ENCODE measurements at regions not wholly inside any gene's neighbourhood (a gene's known extent, or its start where the extent isn't known, plus 50 kb on each side); places are given as distances from the start of the nearest gene placed in this dataset.

DNA sequence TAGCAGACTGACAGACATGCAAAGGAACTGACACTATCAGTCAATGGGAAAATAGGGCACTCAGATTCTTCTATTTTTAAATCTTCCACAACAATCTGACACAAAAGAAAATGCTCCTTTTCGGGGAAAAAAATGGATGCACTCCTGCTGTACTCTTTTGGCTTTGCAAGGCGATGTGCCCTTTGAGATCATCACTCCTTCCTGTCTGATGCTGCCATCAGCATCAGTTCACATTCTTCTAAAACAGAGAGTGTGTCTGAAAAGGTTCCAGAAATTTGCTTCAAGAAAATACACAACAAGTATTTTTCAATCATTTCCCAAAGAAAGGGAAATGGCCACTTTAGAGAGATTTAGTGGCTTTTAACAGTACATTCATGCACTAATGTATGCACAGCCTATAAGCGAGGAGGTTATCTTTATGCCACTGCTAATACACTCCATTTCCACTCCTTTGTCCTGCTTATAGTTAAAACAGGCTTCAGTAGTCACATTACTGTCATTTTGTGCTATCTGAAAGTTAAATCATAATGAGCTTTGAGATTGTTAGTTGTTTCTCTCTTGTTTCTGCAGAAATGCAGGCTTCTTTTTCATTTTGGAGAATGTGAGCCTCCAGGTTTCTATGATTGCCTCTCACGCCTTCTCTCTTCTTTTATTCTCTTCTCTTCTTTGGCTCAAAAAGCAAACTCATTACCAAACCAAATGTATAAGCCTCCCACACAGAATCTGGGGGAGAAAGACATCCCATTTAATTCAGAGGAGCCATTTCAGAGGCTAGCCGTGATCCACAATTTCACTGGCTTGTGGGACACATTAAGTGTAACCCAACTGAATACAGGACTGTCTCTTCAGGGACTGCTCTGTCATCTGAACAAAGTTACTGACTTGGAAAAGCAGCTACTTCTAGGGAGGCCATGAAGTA is 110.9 kb upstream of the CCDC196 start:
- no peak for DNase-seq

DNA sequence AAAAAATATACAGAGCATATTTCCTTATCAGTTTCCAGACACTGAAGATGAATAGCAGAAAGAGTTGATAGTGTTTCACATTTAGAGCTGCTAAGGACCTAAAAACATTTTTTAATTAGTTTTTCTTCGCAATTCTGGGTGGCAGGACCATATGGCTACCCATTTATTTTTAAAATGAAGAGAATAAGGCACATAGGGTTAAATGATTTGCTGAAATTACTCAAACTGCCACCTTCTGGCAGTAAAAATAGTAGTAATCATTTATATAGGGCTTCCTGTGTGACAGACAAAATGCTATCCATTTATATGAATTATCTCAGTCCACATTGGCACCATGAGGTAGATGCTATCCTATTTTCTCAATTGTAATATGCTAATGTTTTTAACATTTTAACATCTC is 108.6 kb upstream of the CCDC196 start:
- no peak for DNase-seq

DNA sequence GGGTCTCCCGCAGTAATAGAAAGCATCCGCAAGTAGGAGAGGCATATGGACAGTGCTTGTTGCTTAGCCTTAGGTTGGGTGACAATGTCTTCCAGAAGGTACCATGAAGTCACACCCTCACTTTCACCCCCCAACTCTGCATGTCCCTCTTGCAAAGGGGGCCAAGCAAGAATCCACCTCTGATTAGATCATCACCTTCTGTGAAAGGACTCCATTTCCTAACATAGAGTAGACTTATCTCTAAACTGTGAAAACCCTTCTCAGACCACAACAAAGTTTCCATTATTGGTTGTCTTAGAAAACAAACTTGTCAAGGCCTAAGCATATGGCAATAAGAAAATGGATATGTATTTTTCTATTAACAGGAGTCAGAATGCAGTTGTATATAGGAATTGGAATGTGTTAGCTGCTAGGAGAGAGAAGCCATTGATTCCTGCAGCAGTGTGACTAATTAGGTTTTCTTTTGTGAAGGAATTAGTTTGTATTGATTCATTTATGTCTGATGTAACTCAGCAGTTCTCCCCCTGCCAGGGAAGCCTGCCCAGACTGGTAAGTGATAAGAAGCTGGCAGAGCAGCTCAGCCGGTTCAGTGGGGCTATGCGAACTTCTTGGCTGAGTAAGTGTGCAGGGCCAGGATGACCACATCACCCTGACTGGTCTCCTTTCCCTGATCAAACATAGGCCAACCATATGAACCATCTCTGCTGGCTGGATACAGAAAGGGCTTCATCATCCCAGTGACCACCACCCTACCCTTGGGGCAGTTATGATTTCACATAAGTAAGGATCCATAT is 107.3 kb upstream of the CCDC196 start:
- no peak for DNase-seq

DNA sequence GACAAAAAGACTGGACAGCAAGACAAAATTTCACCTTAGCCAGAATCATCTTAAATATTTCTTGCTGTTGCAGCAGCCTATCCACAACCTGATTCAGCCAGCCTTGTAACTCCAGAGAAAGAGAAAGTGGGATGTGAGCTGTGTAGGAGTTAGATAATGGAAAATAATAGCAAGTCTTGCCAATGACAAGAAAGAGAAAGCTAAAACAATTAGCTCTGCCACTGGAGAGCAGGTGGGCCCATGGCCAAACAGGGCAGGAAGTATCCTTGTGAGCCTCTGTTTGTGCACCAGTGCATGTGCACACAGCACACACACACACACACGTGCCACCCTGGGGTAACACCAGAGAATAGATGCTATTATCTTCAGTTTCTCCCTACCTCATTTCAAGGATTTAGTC is 106.0 kb upstream of the CCDC196 start:
- DNase-seq: no peak

DNA sequence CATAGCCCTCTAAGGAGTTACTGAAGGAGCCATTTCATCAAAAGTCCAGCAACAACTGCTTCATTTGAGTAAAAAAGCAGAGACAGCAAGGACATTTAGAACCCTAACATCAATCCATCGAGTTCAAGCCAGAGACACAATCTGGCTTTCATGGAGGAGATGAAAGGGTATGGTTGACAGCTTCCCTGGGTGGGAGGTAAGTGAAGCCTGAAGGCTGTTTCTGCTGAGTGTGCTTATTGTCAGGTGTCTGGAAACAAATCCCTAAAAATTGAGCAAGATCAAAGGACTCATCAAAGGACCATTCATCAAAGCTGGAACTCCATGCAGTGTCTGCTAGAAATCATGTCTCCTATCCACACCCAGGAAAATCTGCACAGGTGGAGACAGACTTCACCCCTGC is 104.4 kb upstream of the CCDC196 start:
- DNase-seq: no peak

DNA sequence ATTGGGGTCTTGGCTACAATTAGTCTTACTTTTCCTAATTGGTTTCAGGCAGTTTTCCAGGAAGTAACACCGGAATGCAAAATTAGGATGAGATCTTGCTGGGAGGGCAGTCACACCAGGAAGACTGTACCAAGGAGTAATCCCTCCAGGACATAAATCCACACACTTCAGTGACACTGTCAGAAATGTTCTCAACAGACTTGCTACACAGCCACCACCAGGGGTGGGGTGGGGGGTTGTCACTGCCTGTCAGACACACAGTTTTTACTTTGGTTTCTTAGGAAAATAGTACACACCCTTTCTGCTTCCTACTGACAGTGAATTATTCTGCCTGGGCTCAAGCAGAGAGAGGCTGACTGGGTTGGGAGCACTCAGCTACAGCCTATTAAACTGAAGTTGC is 102.9 kb upstream of the CCDC196 start:
- no peak for DNase-seq

DNA sequence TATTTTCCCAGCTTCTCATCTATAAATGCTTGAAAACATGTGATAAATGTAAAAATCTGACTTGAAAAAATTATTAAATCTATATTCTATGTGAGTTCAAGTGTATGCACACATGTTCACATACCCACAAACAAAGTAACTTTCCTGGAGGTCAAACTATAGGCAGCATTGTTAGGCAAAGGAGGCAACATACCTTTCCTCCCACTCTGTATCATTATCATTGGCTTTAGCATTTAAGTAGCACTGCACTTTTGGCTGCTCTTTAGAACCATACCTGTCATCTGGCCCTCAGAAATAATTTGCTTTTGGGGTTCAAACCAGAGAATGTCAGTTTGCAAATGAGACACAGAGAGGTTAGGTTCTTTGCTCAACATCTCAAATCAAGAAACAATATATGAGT is 102.4 kb upstream of the CCDC196 start:
- no peak for DNase-seq

DNA sequence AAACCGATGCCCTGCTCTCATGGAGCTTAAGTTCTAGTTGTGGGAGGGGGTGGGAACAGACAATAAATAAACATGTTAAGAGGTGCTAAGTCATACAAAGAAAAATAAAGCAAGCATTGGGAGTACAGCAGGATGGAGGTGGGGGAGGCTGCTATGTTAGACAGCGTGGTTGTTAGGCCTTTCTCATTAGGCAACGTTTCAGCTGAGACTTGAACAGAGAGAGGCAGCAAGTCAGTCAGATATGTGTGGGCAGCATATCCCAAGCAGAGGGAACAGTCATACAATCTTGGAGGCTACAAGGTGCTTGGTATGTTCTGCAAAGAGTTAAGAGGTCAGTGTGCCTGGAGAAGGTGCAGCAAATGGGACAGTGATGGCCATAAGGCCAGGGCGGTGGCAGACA is 97.7 kb upstream of the CCDC196 start:
- no peak for DNase-seq

DNA sequence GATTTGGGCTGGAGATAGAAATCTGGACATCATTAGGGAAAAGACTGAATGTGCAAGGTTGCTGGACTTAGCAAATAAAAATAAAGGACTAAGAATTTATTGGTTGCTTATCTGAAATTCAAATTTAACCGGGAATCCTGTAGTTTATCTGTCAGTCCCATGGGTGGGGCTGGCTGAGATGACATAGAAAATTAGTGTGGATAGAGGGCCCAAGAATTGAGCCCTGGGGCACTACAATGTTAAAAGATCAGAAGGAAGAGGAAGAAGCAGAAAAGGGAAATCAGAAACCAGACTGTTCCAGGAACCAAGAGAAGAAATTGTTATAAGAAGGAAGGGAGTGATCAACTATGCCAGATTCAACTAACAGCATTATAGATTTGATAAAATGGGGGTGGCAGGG is 96.7 kb upstream of the CCDC196 start:
- DNase-seq: no peak

DNA sequence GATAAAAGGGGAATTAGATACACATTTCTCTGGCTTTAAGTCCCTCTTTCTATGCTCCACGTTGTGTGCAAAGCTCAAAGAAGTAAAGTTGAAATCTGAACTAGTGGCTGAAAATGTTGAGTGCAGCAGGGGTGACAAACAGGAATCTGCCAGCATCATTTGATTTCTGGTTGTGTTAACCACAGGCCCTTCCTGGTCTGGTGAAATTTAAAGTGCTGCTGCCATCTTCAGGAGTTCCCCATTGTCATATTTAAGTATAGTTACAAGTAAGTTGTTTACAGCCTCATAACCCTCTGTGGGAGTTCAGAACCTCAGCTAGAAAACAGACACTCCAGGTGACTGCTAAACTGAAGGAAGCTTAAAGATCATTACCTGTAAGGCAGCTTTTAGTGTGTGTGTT is 90.9 kb upstream of the CCDC196 start:
- no peak for DNase-seq

DNA sequence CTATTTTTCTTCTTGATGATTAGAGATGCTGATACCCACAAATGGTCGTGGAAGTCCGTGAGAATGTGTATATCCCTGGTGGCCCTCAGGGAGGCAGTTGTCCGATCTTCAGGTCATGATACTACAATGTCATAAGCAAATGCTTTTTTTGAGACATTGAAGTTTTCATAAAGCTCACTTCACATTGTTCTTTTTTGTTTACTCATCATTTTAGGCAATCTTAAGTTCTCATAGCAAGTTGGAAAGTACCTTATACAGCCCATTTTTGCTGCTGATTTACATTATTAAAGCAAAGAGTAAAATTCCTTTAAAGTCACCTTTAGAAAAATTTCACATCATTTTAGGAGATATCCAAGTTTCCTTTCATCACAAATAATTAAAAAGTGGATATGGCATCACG is 90.0 kb upstream of the CCDC196 start:
- DNase-seq: no peak

DNA sequence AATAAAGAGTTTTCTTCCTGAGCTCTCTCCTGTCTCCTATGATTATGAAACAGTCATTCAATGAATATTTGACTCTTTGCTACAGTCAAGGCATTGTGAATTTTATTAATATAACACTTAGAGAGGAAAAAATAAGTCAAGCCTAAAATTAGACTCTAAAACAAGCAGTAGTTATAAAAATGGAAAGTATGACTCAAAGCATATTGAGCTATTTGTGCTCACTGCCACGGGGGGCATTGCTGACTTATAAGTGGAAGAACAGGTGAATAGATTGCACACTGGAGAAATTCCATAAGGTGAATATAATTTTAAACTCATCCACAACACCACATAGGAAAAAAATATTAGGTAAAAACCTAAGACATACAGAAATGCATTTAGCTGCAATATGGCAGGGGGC is 87.7 kb upstream of the CCDC196 start:
- no peak for DNase-seq

DNA sequence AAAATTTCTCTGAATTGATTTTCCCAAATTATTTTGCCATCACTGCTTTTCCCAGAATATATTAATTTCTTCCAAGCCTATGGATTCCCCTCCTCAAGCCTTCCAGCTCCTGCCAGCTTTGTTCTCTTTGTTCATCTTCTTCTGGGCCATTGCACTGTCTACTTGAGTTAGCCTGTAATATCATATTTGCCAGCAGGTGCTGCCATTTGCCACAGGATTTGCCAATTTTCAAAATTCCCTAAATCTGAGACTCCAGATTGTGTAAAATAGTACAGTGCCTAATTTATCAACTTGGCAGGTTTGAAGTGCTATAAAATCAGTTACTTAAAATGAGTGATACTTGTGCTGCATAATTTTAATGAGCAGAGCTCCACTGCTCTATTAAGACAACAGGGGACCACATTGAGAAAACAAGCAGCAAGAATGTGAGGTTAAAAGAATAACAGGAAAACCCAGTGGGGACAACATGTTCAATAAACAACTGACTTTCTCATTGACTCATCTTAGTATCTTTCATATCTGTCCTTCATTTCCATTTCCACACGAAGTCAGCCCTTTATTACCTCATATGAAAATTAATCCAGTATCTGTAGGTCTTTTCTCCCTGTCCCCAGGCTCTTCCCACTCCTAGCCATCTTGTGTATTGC is 84.6 kb upstream of the CCDC196 start:
- no peak for DNase-seq

DNA sequence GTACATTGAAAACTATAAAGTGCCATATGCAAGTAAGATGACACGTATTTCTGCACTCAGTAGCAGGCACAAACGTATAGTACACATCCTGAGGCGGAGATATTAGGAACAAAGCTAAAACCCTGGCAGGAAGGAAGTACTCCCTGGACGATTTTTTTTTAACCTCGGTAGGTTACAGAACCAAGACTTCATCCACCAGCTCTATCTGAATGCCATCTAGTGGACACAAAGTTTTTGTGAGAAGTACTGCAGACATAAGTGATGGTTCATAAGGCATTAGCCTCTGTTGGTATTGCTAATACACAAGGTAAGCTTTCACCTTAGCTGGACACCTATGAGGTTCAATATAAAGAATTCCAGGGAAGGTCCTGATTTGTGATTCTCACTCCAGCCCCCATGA is 83.0 kb upstream of the CCDC196 start:
- no peak for DNase-seq

DNA sequence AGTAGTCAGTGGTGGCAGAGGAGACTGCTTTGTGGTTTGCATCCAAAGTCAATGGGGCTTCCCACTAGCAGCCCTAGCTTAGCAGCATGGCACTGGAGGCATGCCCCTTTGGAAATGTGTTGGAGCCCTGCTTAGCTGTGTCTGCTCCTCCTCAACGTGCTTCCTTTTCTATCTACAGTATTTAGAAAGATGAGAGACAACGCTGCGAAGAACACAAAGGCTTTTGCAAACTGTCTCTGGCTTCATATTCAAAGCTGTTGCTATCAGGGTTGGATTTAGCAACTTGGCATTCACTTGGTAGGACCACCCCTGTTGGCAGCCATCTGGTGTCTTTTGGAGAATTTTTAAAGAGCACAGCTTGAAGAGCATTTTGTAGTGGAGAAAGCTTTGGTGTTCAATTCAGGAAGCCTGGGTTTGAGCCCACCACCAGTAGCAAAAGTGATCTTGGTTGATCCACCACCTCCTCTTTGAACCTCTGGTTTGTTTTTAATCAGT is 82.1 kb upstream of the CCDC196 start:
- DNase-seq: no peak

DNA sequence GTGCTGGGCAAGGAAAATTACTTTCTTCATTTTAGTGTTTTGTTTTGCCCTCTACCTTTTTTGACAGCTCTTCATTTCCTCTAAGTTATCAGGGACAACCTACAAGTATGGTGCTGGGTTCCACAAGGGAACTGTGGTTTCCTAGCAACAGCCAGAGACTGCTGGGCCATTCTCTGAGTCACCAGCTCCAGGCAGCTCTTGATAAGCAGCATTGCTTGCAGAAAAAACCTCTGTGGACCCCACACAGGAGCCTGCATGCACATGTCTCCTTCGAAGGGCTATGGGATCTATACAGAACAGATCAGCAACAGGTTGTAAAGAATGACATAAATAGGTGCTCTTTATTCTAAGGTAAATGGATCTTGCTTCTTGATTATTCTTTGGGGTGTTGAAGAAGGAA is 81.0 kb upstream of the CCDC196 start:
- DNase-seq: peak; percentile 3

DNA sequence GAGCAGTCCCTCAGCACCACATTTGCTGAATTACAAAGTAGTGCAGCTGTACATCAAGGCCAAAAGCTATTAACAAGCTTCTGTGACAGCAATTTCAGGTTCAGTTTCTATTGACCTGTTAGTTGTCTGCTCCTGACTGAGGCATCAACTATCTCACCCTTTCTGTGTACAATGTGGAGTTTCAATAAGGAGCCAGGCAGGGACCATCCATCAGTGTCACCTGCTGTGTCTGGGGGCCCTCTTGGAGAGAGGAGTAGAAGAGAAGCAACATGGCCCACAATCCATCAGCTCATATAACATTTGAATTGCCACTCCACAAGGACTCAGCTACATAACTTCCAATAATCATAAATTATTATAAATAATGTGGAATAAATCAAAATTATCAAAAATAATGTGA is 72.3 kb upstream of the CCDC196 start:
- no peak for DNase-seq

DNA sequence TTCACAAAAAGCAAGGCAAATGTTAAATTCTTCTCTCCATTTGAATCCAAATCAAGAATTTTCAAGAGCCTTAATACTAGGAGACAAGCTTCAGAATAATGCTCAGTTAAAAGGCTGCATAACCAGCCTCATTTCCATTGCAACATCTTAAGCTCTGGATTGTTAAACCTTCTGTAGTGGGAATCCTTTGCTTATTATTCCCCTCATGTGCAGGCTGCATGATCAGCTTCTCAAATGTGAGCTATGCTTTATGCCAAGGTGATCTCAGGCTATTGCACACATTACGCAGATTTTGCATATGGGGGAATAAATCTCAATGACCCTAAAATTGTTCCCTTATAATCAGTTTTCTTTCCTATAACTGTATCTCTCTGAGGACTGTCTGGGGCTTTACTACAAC is 71.7 kb upstream of the CCDC196 start:
- no peak for DNase-seq

DNA sequence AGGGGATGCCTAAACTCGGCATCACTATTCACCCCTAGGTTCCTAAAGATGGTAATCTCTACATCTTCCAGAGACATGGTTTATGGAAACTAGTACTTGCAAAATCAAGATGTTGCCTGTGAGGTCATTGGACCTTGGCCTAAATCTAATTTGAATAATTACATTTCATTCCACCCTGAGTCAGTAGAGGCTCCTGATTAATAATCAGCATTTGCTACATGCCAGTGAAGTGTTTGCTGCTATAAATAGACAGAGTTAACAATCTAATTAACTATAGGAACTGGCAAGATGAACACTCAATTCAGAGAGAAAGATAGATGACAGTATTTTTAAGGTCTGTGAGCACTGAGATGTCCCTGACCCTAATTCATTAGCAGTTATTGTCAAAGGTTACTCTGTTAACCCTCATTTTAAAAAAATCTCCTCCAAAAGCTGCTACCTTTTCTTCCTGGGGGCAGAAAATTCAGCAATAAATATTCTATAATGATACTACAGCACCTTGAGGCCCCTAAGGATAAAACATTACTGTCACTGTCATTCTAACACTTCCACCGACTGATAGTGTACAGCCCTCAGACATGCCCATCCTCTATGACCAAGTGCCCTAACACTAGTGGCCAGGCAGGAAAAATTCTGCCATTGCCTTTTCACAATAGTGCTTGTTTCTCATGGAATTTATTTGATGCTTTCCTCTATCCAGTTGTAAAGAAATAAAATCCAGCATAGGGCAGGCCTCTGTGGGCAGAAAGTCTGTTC is 65.7 kb upstream of the CCDC196 start:
- DNase-seq: no peak

DNA sequence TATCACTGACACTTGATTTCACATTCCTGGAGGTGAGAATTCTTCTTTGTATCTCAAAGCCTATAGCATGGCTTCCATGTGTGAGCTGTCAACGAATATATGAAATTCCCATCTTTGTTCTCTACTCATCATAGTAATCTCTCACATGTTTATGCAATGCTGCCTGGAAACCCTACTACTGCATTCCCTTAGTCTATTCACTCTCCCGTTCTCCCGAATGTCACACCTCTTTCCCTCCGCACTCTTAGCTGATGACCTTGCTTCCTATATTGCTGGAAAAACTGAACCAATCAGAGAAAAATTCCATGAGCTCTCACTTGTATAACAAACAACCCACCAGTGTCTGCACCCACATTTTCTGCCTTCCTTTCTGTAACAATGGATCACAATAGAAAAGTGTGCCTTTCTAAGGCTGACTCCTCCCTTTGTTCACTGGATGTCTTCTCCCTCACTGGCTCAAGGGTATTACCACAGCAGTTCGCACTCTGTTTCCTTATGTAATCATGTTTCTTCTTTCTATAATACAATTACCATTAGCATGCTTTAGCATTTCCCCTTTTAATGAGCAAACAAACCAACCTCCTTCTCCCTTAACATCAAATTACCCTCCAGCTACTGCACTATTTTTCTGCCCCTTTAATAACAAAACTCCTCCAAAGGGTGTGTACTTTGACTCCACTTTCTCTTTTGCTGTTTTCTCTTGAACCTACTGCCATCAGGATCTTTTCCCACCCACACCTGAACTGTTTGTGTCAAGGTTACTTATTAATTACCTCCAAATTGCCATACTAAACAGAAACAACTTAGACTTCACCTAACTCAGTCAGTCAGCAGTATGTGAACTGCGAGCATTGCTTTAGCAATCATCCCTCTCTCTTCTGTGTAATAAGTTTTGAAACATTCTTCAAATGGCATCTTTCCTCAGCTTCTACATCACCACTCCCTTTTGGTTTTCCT is 63.9 kb upstream of the CCDC196 start:
- DNase-seq: no peak

DNA sequence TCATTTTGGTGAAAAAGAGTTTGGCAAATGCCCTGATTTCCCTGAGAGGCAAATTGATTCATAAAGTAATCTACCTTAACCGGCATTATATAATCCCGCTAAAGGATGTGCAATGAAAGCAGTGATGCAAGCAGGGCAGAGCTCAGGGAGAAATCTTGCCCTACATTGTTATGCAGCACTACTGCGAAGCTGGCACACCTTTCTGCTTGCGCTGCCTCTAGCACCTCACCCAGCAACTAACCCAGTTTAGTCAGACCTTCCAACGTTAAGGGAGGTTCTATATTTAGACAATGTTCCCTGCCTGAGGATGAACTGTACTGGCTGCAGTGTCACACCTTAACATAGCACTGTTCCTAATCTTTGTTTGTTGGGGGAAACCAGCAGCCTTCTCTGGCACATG is 60.8 kb upstream of the CCDC196 start:
- no peak for DNase-seq

Measured in occipital lobe (tissue), 1 donor.